ENCODE measurements at regions not wholly inside any gene's neighbourhood (a gene's known extent, or its start where the extent isn't known, plus 50 kb on each side); places are given as distances from the start of the nearest gene placed in this dataset.

DNA sequence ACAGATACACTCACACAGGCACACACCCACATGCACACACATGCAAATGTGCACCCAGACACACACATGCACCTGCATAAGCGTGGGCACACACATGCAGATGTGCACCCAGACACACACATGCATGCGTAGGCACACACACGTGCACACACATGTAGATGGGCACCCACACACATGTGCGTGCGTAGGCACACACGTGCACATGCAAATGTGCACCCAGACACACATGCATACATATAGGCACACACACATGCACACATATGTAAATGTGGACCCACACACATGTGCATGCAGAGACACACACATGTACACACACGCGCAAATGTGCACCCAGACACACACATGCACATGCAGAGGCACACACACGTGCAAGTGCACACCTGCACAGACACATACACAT lies 60.3 kb downstream of the MRM1 start:
- no peak overlapping the region for H3K14ac ChIP-seq (ENCODE audit: insufficient read length)
- peaks cover 0 to 6% (median 3%) of the 10 kb centered on the region in 4 experiments; a peak in 3 of 7 replicates for H3K27me3 ChIP-seq (replicated peaks in 1 of 4; ENCODE audit: control insufficient read depth in 3 of 4, extremely low read depth in 1 of 4, insufficient read depth in 3 of 4, low read length in 3 of 4)
- no peak overlapping the region for H2BK120ac ChIP-seq (replicated peaks; ENCODE audit: low read depth, low read length)
- peaks cover 0 to 4% of the 10 kb centered on the region in 2 experiments for H4K20me1 ChIP-seq (replicated peaks in 1 of 2; ENCODE audit: control insufficient read depth in 1 of 2, insufficient read depth in 2 of 2, low read length in 2 of 2)
- no peak overlapping the region for H4K8ac ChIP-seq (ENCODE audit: extremely low read depth, insufficient read depth, low read length)
- no peak overlapping the region for H4K5ac ChIP-seq (ENCODE audit: insufficient read length, low read depth, low read length)
- no peaks in the 10 kb centered on the region for H3K9me3 ChIP-seq (ENCODE audit: insufficient read depth in 2 of 2, low read depth in 1 of 2, low read length in 1 of 2)
- FAIRE-seq = no peak
- H2BK12ac ChIP-seq (ENCODE audit: low read depth, low read length) = no peak overlapping the region
- DNase-seq (ENCODE audit: low read depth in 1 of 2, low spot score in 2 of 2) = no peak
- H3K4me2 ChIP-seq (ENCODE audit: insufficient read depth in 1 of 2, low read depth in 2 of 2, low read length in 2 of 2) = no peak overlapping the region
- ChIA-PET CTCF (ENCODE audit: partially characterized antibody) (interaction anchor here (1.0 to 7.6 kb wide), 5 partner anchors 10 to 93 kb away, joined by 3 to 64 read pairs (median 3); no protein-coding TSS in a partner anchor), POLR2A (ENCODE audit: partially characterized antibody) (interaction anchor here (1.1 kb wide), 1 partner anchor 21 kb away, joined by 3 read pairs; no protein-coding TSS in a partner anchor)
- H3K36me3 ChIP-seq (ENCODE audit: control insufficient read depth in 2 of 4, insufficient read depth in 4 of 4, low read length in 3 of 4) = no peaks in the 10 kb centered on the region
- no peak overlapping the region for H3K56ac ChIP-seq (replicated peaks; ENCODE audit: insufficient read length, low read depth, low read length)
- H2BK5ac ChIP-seq (ENCODE audit: low read depth, low read length) = no peak overlapping the region
- H2AFZ ChIP-seq (ENCODE audit: low read length) = no peak overlapping the region
- peak overlapping the region; percentile 3; the same call in 1 of the 2 replicates for H2AK5ac ChIP-seq (ENCODE audit: low read depth, low read length)
- no peak overlapping the region for H2BK20ac ChIP-seq (ENCODE audit: low read length)
- no peak overlapping the region for H3K18ac ChIP-seq (ENCODE audit: extremely low read depth, low read length)
- WGBS, 2 experiments (ENCODE audit: extremely low coverage in 1 of 2, insufficient coverage in 1 of 2, insufficient read length in 1 of 2, insufficient replicate concordance in 2 of 2, low coverage in 1 of 2, low lambda C conversion rate in 2 of 2, missing lambda C conversion rate in 1 of 2) = 89% methylated on average over 9 of the region's 9 CpGs; no CpG with 5 or more reads in 1 of the 2 experiments
- no peak overlapping the region for H3K4me3 ChIP-seq (ENCODE audit: extremely low read depth in 1 of 4, insufficient read depth in 2 of 4, low read depth in 3 of 4, low read length in 4 of 4)
- no peak overlapping the region for H2BK15ac ChIP-seq (ENCODE audit: low read length)
- H3K79me2 ChIP-seq (ENCODE audit: control insufficient read depth in 1 of 2, insufficient read depth in 2 of 2, low read length in 2 of 2) = no peaks in the 10 kb centered on the region
- peaks cover 9% of the 10 kb centered on the region; the same call in 1 of the 2 replicates for H3K23me2 ChIP-seq (ENCODE audit: low read depth, low read length)
- peaks cover 0 to 4% (median 3%) of the 10 kb centered on the region in 4 experiments; a peak in 5 of 7 replicates for H3K4me1 ChIP-seq (replicated peaks in 1 of 4; ENCODE audit: control insufficient read depth in 3 of 4, insufficient read depth in 4 of 4, low read length in 3 of 4)
- peak overlapping the region; percentile 45 for H3K4ac ChIP-seq (replicated peaks; ENCODE audit: insufficient read length, low read depth, low read length)
- H3K27ac ChIP-seq (ENCODE audit: low read depth, low read length) = no peak overlapping the region
- H3K79me1 ChIP-seq (ENCODE audit: low read depth, low read length) = no peaks in the 10 kb centered on the region
- no peak overlapping the region for H3K9ac ChIP-seq (replicated peaks in 1 of 4; ENCODE audit: extremely low read depth in 1 of 4, low read depth in 3 of 4, low read length in 3 of 4)
- H3K23ac ChIP-seq (ENCODE audit: insufficient read length) = no peak overlapping the region
- peak overlapping the region; percentile 44 for H4K91ac ChIP-seq (replicated peaks; ENCODE audit: insufficient read length, low read length)
- TF ChIP-seq HDAC6 (IDR thresholded peaks at IDR 0.05; ENCODE audit: low read depth, low read length) (no peak), BACH1 (IDR thresholded peaks at IDR 0.05; ENCODE audit: low read length) (no peak), GTF2F1 (IDR thresholded peaks at IDR 0.05; ENCODE audit: borderline replicate concordance, low read depth, low read length) (no peak), CBX5 (IDR thresholded peaks at IDR 0.05; ENCODE audit: low read depth, low read length) (no peak), SRF (IDR thresholded peaks at IDR 0.05; ENCODE audit: low read depth, low read length) (no peak), FOSL1 (IDR thresholded peaks at IDR 0.05; ENCODE audit: insufficient read depth, low read depth, low read length) (no peak), SP1 (IDR thresholded peaks at IDR 0.05; ENCODE audit: low read depth, low read length) (no peak)
